Renal cortical epithelial cell (primary cell): ENCODE measurements at regions not wholly inside any gene's neighbourhood (a gene's known extent, or its start where the extent isn't known, plus 50 kb on each side); places are given as distances from the start of the nearest gene placed in this dataset.
"Not testable (repeated sequence)": the region's sequence is repeated elsewhere in the genome, so short reads cannot be mapped to it uniquely, and the experiment has no call there.

Experiments
- DNase-seq: peaks from one replicate; pipeline ENCODE4 v3.0.0-alpha.2; 2011; ENCODE audit warnings: low read depth

DNA sequence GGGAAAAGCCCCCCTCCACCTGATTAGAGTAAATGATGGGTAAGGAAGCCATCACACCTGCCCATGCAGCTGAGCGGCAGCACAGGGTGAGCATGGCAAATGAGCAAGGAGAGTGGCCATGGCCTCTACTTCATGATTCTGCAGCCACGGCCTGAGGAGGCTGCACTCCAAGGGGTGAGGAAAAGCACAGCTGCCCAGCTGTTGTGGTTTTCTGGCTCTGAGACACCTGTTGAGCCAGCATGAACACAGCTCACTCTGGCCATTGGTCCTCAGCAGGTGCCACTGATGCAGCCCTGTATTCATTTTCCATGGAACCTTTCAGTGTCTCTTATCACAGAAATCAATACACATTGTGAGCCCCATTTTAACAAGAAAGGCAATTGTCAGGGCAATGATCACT is 707.2 kb downstream of the AACS start:
- DNase-seq, result no peak

DNA sequence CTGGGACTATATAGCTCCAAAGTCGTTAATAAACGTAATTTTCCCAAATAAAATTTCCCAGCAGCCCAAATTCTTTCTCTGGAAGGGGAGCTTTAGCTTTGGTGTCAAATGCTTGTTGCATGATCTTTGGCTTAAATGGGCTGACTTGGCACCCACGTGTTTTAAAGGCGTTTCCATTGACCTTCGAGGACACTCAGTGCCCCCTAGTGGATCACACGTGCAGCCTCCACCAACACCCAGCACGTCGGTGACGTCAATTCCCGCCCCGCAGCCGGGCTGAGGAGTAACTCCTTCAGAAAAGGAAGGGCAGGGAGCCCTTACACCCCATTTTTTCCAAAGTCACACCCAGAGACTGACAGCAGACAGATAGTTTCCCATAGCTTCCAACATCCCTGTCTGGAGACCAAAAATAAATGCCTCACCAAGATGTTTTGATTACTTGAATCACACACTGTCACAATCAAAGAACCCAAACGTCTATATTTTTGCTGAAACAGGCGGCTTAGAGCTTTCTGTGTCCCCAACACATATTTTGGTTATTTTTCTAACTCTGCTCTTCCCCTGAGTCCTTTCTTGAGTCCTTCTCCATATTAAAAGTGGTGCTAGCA is 707.9 kb downstream of the AACS start:
- no peak for DNase-seq

GRCh38 chr12:125775507-125775906 is 710.3 kb downstream of the AACS start:
- no peak for DNase-seq

- DNase-seq, result no peak
Measured at GRCh38 chr12:125776212-125776611, 711.0 kb downstream of the AACS start.

- no peak for DNase-seq
Measured at GRCh38 chr12:125786143-125786542, 720.9 kb downstream of the AACS start.

GRCh38 chr12:125794401-125794800 is 729.2 kb downstream of the AACS start:
- DNase-seq, result no peak

DNA sequence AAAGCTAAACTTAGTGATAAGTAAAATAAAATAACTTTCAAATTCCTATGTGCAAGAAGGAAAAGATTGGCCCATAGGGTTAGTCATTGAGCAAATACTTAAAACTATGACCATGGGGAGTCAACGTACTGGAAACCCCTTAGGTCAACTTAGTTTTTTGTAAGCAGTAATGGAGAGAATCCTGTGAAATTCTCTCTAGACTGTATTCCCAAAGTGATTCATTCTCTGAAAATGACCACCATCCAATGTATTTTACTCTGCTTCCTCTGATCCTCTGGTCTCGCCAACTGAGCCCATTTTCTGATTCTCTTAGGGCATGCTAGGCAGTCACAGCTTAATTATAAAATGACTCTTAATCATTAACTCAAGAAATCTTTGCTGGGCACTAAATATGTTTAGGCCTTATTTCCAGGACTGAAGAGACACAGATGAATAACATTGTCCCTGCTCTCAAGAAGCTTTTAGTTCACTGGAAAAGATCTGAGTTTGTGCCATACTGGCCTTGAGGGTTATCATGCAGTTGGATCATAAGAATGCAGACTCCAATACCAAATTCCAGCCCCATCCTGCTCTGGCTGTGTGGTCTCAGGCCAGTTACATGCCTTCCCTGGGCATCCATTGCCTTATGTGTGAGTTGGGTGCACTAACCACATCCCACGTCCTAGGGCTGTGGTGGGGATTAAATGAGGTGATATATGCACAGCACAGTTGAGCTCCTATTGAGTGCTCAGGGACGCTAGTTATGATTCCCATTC is 732.4 kb downstream of the AACS start:
- DNase-seq, result peak; percentile 13

DNA sequence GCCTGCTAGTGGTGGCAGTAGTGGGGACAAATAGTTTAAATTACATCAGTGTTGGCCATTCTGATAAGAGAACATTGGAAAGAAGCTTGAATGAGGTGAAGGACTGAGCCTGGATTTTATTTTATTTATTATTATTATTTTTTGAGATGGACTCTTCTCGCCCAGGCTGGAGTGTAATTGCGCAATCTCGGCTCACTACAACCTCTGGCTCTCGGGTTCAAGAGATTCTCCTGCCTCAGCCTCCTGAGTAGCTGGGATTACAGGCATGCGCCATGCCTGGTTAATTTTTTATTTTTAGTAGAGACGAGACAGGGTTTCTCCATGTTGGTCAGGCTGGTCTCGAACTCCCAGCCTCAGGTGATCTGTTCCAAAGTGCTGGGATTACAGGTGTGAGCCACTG is 739.4 kb downstream of the AACS start:
- no peak for DNase-seq

GRCh38 chr12:125824276-125824675 is 759.0 kb downstream of the AACS start:
- no peak for DNase-seq

GRCh38 chr12:125835852-125836251 is 770.6 kb downstream of the AACS start:
- no peak for DNase-seq

- no peak for DNase-seq
Measured at GRCh38 chr12:125836647-125837046, 771.4 kb downstream of the AACS start.

DNA sequence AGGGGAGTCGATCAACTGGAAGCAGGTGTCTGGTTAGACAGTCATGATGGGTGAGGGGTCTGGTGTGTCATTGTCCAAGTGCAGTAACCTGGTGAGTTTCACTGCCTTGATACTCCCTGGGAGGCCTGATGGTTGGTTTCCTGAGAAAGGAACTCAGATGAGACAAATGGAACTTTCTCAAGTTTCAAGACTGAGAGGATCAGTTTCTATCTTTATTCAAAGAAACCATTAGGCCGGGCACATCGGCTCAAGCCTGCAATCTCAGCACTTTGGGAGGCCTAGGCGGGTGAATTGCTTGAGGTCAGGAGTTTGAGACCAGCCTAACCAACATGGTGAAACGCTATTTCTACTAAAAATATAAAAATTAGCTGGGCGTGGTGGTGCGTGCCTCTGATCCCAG is 776.1 kb downstream of the AACS start:
- DNase-seq, result no peak

DNA sequence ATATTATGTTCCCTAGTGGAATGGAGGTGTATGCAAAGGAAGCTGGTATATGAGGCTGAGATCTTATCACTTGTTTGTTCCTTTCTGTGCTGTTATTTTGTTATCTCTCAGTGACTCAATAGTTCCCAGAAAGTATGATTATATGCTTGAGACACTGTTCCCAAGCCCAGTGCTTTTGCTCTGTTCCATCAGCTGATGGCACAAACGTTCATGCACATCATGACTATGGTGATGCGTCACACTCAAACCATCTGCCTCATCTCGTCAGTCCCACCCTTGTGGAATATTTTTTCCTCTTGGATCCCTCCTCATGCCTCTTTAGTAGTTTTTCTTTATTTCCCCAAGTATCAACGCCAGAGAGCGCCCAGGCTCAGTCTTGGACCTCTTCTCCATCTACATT is 786.9 kb downstream of the AACS start:
- DNase-seq, result no peak

DNA sequence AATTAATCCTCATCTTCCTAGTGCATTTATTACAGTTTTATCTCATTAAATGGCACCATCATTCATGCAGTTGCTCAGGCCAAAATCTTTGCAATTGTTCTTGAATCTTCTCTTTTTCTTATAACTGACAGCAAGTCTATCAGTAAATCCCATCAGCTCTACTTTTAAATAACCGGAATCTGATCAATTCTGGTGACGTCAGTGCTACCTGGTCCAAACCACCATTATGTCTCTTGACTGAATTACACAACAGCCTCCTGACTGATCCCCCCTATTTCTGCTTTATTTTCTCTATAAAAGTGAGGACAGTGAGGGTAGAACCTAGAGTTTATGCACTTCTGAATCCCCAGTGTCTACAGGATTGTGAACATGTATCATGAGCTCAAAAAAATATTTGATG is 787.4 kb downstream of the AACS start:
- no peak for DNase-seq

DNA sequence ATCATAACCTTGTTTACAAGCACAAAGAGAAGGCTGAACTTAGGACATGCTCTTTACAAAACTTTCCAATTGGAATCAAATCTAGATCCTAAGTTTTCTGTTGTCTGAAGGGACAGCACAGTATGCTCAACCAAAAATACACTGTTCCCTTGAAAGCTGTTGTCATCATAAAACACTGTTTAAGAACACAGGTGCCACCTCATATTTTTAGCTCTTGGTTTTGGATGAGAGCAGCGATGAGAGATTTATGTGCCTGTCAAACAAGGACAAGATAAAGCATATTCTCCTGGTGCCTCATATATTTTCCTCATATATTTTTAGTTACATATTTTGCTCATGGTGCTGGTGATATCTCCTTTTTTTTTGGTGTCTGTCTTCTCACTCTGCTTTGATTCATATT is 788.4 kb downstream of the AACS start:
- no peak for DNase-seq

GRCh38 chr12:125856366-125856765 is 791.1 kb downstream of the AACS start:
- DNase-seq, result no peak

DNA sequence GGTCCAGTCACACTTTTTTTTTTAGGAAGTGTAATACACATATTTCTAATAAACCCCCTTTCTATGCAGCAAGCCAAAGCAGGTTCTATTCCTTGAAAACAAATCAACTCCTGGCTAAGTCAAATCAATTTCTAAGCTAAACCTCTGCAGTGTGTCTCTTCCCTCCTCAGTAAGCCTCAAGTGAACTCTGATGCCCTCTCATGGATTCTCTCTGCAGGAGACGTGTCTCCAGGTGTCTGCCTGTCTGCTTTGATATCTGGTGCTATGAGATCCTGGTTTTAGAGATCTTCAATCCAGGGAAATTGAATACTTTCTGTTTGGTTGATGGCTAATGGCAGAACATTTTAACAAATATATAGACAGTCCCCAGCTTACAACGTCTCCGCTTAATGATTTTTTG is 791.7 kb downstream of the AACS start:
- no peak for DNase-seq

DNA sequence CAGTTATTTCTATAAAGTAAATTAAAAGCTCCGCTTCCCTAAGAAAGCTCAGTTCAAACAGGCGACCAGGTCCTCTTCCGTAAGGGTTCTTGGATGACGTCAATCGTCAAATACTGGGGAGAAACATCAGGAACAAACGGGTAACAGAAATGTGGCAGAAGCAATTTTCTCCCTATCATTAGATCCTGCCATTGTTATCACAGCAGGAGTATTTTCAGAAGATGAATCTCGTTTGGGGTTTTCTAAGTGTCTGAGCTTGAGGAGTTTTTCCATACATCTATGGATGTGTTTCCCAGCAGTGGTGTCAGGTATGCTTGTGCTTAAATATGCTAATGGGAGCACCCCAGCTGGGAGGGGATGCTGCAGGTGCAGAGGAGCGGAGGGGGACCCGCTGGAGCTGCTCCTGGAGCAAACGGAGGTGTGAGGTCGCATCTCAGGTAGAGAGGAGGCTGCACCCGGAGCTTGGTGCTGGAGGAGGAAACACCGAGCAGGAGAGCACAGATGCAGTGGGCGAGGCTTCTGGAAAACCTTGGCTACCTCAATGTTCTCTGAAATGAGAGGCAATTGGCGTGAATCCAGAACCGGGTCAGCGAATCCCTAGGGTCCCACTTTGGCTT is 795.5 kb downstream of the AACS start:
- DNase-seq, result no peak

DNA sequence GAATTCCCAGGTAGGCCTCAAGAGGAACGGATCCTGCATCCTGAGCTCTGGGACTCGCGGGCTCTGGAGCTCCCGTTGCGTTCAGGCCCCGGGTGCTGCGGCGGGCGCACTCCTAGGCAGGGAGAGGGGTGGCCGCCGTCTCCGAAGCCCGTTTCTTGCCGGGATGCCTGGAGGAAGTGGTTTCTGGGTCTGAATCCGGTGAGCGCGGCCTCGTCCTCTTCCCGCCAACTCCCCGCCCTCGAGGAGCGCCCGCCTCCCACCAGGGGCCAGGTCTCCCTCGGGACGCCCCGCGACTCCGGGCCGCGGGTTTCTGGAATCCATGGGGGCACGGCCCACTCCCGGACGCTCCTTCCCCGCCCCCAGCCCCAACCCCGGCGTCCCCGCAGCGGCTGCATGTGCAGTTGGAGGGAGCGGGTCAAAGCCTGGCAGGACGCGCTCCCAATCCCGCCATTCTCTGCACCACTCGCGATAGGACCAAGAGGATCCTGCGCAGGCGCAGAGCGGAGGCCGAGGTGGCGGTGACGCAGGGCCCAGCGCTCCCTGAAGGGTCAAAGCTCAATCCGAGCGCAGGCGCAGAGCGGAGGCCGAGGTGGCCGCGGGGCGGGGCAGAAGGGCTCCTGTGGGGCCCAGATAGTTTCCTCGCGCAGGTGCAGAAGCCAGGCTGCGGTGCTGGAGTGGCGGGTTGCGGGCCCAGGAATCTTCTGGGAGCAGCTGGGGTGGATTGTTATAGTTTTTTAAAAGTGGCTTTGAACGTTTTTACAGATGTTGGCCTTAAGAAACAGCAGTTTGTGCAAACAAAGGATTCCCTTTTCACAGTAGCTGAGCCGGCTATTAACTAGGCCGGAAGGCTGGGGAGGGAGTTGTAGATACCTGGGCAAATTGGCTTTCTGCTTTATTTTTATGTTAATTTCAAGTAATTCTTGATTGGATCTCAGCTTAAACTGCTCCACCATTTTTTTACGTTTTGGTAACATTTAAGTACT is 796.4 kb downstream of the AACS start:
- DNase-seq, result peak; percentile 2

DNA sequence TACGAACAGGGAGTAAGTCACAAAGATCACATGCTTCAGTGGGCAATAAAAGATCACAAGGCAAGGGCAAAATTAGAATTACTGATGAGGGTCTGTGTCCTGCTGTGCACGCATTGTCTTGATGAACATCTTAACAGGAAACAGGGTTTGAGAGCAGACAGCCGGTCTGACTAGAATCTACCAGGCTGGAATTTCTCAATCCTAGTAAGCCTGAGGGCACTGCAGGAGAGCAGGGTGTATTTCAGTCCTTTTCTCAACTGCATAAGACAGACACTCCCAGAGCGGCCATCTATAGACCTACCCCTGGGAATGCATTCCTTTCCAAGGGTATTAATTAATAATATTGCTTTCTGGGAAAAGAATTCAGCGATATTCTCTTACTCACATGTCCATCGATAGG is 800.0 kb downstream of the AACS start:
- not testable (repeated sequence) for DNase-seq

DNA sequence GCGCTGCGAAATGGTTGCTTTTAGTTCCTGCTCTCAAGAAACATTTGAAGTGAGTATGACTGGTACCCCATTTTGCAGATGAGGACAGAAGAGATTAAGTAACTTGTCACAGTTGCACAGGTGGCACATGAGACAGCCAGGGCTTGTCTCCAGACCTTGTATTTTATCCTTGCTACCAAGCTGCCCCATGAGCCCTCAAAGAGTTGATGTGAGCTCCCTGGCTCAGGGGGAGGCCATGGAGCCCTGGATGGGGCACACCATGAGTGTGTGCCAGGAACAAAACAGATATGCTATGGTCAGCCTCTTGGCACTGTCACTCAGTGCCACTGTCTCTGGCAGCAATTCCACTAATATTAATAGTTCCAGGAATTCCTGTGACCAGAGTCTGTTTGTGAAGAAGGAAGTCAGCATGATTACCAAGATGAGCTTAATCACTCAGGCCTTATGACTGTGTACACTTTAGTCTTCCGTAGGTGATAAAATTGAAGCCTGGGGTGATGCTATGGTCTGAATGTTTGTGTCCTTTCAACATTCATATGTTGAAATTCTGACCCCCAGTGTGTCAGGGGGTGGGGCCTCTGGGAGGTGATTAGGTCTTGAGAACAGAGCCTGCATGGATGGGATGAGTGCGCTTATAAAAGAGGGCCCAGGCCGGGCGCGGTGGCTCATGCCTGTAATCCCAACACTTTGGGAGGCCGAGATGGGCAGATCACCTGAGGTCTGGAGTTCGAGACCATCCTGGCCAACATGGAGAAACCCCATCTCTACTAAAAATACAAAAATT is 806.8 kb downstream of the AACS start:
- no peak for DNase-seq
